SK-N-MC (cell line): ENCODE measurements at regions not wholly inside any gene's neighbourhood (a gene's known extent, or its start where the extent isn't known, plus 50 kb on each side); places are given as distances from the start of the nearest gene placed in this dataset.

Source experiments
- EZH2 ChIP-seq: fragments of 200-600 bp; sonication (generic); IDR thresholded peaks from one replicate; pipeline ENCODE4 v1.6.1; 2017; ENCODE audit warnings: antibody characterized with exemption
- FOXP2 ChIP-seq: optimal IDR thresholded peaks from 2 replicates; pipeline ENCODE3; 2011; ENCODE audit warnings: mild to moderate bottlenecking, moderate library complexity; ENCODE audit not compliant: insufficient read depth; ENCODE audit errors: extremely low read length, control extremely low read depth
- POLR2AphosphoS5 ChIP-seq: IDR thresholded peaks from 2 replicates; pipeline ENCODE4 v1.6.1; 2012; ENCODE audit warnings: mild to moderate bottlenecking, low read depth, low read length, borderline replicate concordance

DNA sequence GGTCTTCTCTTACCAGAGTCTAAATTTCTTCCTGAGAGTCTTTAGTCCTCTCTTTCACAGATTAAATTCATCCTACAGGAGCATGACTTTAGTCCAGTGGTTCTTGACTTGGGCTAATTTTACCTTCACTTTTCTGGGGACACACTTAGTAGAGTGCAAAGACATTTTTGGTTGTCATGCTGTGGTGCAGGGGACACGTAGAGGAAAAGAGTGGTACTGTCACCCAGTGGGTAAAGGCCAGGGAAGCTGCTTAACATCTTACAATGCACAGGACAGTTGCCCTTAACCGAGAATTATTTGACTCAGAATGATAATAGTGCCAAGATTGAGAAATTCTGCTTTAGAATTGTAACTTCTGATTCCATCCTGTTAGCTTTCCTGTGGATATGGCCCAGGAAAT, 772.5 kb upstream of the GRM7 start:
- TF ChIP-seq EZH2 (no peak), POLR2AphosphoS5 (no peak), FOXP2 (no peak)
